CD4-positive, alpha-beta T cell treated with Interleukin-6 for 4 hours (primary cell): ENCODE measurements at regions not wholly inside any gene's neighbourhood (a gene's known extent, or its start where the extent isn't known, plus 50 kb on each side); places are given as distances from the start of the nearest gene placed in this dataset.

Source experiments
- DNase-seq: peaks from one replicate; pipeline ENCODE4 v3.0.0-alpha.2; 2020; ENCODE audit warnings: mixed read lengths

DNA sequence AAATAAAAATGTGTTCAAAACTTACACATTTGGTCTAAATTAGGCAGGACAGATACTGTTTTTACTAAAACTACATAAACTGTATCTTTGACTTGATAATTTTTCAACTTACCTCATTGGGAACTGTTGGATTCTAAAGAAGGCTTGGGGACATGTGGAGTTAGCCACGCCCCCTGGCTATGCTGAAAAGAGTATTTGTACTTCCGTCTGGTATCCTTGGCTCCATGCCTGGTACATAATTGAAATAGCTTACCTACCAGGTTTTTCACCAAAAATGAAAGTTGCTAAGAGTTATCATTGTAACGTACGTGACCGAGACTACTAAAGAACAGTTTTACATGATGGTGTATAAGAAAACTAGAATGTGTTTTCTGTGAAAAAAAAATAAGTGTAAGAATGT lies 604.8 kb upstream of the IGFBP3 start:
- DNase-seq = no peak

DNA sequence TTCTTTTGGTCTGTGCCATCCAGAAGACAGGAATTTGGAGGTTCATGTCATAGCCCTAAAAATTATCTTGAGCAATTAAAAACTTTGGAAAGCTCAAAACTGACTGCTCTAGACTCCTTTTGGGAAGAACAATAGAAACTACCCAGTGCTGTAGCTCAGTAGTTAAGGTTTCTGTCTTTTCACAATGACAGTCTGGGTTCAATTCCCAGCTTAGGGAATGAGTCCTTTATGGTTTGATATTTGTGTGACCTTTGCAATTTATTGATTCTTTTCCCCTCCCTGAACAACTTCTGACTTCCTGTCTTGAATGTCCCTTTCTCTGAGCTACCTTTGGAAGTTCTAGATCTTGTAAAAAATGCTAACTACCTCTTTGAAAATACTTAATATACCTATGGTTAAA lies 603.3 kb upstream of the IGFBP3 start:
- DNase-seq = no peak

DNA sequence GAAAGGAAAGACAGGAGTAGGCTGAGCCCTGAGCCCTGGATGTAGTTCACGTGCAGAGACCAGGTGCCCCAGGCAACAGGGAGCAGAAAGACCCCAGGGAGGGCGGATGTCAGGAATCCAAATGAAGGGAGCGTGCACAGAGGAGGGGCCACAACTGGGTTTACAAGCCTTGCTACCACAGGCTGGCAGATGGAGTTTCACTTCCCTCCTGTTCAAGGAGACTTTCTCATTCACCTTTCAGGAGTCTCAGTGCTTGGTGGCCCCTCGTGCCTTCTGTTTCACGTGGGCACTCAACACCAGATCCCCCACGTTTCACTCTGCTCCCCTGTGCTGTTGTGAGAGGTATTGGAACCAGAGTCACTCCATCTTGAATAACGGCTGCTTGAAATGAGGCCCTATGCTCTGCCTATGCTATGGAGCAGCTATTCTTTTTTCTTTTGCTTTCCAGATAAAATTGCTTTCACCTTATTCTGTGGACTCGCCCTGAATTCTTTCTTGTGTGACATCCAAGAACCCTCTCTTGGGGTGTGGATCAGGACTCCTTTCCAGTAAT lies 601.4 kb upstream of the IGFBP3 start:
- DNase-seq = no peak

DNA sequence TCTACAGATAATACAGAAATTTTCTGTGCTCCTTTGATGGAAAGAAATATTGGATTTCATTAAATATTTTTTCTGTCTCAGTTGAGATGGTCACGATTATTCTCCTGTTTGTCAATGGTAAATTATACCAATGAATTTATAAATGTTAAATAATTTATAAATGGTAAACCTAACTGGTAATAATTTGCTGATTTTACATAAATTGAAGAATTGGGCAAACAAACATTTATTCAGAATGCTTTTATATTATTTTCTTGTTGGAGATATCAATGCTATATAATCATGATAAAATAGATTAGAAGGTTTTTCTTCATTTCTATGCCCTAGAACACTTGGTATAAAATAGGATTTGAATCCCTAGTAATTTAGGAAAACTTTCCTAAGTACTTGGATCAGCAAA lies 597.6 kb upstream of the IGFBP3 start:
- DNase-seq = no peak

DNA sequence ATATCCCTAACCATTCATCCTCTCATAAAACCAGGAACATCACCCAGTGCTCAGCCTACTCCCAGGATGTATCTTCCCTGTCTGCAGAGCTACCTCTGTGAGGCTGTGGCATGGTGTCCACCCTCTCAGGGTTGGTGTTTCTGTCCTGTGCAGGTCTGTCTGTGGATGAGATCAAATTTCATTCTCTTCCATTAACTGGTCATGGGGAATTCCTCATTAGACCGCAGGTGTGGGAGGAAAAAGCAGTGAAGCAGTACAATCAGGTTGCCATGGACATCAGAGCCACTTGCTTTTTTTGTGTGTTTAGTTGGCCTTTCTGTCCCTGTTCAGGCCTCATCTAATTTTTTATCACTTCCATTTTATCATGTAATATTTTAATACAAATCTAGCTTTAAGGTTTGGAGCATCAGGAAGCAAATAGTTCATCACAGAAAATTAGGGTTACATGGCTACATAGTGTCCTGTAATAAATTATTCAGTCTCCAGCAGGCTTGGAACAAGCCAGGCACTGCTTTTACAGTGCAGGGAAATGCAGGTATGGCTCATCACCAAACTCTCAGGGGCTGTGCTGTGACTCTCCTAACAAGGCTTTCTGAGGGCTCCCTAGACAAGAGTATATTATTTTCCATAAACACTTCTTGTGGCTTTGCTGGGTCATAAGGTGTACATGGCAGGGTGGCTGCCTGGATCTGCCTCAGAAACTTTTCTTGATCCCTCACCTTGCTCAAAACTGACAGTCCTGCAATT lies 594.9 kb upstream of the IGFBP3 start:
- DNase-seq = no peak

DNA sequence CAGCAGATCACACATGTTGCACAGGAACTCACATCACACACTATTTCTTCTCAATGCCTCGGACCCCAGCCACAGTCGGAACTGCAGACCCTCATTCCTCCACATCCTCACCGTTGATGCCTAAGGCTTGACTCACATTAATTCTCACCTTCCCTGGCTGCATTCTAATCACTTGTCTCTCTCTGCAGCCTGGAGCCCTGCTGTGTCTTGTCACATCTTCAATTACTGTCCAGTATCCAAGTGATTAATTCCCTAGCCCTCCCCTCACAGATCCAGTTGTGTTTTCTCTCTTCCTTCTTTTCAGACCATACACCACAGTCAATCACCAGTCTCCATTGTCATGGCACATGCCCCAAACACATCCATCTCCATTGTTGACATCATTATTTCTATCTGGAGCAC lies 592.4 kb upstream of the IGFBP3 start:
- DNase-seq = no peak

DNA sequence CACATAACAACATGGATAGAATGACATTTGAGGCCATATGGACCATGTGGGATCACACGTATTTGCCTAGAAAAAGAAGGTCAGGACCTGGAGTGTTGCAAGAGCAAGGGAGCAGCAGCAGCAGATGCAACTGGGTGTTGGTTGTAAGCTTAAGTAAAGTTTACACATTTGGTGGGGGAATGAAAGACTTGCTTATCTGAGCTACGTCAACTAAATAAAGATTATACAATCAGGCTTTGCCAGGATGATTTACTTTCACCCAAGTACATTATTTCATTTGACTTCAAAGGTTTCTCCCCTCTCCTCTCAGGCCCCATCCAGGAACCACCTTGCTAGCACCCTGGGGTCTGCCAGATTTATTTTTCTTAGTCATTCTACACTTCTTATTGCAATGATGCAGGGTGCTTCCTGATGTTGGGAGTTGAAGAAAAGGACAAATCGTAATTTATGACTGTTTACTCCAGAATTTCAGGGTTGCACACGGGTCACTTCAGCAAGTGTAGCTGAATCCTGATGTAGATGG lies 591.9 kb upstream of the IGFBP3 start:
- DNase-seq = no peak

DNA sequence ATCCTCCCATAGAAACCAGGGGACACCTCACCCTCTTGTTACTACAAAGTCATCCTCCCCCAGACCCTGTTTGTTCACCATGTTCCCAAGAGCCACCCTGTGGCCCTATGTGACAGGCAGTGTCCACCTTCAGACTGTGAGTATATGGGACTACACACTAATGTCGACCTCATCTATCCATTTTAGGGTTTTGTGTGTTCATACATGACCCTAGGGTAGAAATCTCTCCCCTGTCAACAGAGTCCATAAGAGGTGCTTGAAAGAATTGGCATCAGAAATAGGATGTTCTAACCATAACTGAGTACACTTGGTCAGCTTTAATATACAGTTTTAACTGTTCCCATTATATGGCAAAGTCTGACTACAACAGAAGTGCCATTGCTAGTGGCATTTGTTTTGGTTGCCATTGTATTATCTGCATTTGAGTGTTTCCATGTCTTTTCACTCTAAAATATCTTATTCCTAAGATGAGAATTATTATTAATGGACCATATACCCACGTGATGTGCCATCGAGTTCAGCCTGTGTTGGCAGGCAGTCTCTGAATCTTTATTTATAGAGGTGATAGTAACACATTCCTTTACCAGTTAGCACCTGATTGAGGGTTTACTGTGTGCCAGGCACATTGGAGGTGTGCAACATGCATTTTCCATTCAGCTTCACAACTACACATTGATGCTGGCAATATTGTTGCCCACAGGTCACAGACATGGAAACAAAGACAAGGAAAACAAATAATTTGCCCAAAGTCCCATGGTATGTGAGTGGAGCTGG lies 590.6 kb upstream of the IGFBP3 start:
- DNase-seq = no peak

DNA sequence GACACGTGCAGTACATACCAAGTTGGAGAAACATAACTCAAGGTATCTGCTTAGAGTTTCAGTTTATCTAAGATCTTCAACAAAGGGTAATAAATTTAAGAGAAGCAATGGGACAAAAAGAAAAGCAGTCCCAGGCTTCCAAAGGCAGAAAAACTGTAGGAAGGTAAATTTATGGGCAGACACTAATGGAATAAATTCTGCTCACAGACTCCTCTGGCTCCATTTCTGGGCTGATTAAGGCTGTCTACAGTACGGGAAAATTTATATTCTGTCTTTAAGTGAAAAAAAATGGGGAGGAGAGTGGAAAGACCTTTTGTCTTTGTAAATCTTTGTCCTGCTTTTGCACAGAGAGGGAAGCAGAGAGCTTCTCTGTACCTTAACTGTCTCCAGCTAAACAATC lies 587.5 kb upstream of the IGFBP3 start:
- no peak for DNase-seq

DNA sequence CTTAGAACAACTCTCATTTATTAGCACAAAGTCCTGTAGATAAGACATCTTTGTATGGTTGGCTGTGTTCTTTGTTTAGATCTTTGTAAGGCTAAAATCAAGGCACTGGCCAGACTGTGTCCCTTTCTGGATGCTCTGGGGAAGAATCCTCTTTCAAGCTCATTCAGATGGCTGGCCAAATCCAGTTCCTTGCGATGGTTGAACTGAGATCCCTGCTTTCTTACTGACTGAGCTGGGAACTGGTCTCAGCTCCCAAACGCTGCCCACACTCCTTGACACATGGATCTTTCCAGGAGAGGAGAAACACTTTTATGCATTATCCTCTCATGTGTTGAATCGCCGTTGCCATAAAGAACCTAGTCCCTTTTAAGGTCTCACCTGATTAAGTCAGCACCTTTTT lies 586.5 kb upstream of the IGFBP3 start:
- no peak for DNase-seq

DNA sequence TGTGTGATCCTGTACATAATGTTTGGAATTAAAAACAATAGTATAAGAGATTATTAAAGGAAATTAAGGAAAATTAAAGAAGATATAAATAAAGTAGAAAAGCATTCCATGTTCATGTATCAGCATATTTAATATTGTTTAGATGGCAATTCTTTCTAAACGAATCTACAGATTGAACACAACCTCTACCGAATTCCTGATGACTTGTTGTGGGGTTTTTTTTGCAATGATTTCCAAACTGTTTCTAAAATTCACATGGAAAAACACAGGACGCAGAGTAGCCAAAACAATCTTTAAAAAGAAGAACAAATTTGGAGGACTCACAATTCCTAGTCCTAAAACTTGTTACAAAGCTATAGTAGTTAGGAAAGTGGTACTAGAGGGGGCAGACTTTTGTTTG lies 573.4 kb upstream of the IGFBP3 start:
- no peak for DNase-seq

DNA sequence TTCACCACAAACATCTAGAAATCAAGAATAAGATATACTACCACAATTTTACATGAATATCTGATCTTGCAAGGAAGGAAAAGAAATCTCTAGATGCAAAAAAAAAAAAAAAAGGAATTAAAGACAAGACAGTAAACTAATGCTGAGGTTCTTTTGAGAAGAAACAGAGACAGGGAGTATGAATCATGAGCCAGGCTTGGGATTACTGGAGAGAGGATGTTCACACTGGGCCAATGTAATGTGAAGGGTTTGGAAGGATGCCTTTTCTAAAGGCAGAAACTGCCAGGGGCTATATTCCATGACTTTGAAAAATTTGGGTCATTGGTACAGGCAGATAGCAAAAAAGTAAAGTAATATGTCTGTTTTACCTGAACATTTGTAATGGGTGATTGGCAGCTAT lies 573.0 kb upstream of the IGFBP3 start:
- no peak for DNase-seq

DNA sequence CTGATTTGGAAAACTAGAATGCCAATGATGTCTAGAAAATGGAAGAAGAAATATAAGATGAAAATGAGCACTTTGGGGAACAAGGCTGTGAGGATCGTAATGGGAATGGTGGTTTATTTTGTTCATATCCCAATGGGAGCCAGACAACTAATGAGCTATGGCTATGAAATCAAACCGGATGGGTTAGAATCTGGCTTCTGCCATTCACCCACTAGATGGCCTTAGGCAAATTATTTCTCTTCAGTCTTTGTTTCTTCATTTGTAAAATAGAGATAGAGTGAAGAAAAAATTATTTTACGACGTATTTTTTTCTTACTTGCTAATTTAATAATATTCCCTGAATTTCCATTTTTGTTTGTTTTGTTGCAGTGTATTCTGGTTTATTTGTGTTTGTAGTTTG lies 572.1 kb upstream of the IGFBP3 start:
- DNase-seq = no peak

DNA sequence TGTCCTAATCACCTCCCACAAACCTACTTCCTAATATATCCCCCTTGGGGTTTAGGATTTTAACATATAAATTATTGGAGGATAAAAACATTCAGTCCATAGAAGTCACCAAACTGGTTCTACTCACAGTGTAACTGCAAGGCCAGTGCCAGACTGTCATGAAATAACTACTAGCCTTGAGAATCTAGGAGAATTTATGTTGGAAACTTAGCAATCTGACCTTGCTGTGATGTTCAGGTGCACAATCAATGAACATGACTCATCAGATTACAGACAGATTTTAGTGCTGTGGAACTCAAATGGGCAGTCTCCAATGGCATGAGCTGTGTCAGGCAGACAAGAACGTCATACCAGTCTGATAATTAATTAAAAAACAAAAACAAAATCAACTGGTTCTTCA lies 571.4 kb upstream of the IGFBP3 start:
- no peak for DNase-seq

DNA sequence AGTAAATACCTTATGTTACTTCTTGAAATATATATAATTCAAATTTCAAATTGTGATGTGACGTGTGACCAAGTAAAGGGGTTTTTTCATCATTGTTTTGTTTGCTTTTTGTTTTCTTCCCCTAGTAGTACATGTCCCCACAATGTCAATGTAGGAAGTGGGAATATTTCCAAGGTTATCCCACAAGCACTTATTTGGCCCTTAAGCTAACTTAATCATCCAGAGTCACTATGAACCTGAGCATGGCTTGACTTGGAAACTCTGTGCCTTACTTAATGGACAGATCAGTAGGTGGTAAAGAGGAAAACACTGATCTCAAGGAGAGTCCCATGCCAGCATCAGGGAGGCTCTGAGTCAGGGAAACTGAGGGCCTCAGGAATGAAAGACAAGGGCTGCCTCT lies 569.3 kb upstream of the IGFBP3 start:
- DNase-seq = no peak

DNA sequence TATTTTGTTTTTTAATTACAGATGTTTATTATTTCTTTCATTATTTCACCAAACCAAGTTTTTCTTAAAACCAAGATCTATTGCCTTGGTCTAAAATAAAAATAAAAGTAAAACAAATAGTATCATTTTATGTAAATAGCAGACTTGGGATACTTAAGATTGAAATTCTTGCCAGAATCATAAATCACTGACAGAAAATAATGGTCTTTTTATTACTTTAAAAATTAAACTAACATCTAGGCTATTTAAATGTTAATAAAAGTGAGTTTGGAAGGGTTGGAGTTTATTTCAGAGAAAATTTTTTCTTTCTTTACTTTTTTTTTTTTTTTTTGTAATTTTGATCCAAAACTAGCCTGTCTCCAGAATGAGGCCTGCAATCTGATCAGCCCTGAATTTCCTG lies 568.0 kb upstream of the IGFBP3 start:
- no peak for DNase-seq

DNA sequence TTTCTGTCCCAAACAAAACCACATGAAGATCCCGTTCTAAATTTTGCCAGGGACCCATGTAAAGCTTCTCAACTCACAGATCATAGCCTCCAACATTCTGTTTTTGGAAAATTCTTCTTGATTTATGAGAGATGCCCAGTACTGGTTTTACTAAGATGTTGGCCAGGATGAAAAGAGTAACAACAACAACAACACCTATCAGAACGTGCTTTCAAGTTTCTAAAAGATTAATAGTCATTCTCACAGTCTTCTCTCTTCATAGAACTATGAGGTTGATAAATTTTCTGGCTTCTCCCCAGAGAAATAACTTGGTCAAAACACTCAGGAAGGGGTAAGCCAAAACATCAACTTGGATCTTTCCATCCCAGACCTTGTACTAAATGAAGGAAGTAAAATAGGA lies 567.5 kb upstream of the IGFBP3 start:
- DNase-seq = no peak

DNA sequence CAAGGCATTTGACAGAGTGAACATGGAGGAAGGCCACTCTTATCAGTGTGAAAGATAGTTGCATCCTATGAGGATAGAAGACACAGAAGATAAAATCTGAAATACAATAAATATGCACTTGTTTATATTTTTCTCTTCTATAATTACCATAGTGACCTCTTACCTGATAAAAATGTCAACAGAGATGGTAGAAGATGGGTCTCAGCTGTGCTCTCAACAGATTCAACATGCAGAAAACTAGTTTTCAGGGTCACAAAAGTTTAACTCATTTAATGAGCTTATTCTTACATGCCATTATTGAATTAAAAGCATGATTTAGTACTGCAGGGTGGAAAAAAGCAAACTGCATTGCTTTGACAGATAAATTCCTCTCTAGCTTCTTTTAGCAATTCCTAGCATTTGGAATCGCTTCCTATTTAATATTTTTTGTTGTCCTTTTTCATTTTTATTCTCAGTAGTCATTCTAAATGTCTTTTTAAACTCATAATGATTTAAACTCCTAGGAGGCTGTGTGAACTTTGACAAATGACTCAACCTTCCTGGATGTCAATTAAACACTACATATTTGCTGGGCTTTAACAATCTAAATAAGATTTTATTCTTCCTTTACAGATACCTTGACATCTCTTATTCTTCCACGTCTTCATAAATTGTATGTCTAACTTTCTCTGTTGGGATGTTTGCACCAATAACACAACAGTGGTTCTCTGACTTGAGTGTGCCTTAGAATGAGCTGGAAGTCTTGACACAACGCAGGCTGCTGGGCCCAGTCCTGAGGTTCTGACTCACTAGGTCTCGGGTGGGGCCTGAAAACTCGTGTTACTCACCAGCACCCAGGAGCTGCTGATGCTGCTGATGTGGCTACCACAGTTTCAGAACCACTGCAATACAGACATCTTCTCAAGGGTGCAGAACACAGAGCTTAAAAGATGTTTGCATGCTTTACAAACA lies 565.5 kb upstream of the IGFBP3 start:
- no peak for DNase-seq

DNA sequence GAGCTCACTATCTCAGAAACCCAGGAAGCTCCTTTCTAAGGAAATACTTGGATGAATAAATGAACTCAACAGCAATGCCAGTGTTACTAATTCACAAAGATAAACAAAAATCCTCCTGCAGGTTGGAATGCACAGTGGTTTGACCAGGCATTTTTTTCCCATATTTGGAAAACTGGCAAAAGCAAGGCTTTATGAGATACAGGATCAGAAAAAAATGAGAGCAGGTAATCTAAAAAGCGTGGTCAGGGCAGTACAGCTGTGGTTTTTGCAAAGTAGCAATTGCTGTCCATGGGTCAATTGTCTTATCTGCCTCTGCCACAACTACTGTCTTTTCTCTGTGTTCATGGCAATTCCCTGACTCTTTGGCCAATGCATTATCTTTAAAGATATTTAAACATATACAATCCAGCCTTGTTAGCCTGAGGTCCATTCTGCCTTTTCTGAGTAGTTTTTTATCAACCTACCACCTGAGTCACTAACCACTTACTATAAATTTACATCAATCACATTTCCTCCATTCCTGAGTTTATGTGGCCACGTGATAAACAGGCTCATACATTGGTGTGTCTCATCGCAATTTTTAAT lies 564.5 kb upstream of the IGFBP3 start:
- DNase-seq = no peak

DNA sequence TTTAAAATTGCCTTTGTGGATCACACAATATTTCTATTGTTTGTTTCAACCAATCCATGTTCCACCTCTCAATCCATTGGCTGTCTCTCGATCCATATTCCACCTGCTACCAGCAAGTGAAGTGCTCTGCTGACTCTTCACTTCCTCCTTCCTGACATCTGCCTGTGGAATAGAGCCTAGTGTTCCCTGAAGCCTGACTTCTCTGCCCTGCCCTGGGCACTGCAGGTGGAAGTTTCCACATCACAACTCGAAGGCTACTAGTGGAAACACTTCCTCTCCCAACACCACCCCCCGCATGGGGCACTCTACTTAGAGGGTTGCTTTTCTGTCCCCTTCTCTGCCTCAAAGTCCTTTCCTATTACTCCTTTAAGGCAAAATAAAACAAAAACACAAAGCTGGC lies 563.8 kb upstream of the IGFBP3 start:
- DNase-seq = no peak

DNA sequence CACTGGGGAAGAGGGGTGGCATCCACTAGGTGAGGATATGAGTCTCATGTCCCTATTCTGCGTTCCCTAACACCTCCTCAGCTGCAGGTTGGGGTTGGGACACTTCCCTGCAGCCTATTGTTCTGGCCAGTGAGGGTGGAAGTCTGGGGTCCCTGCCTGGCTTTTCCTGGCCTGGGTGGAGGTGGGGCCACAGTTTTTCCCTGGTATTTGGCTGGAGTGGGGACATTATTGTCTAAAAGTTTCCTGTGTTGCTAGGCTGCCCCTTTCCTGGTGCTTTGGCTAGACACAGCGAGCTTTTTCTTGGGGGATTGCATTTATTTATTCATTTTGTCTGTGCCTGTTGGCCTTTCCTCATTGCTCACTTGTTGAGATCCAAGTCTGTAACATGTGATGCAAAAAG lies 559.5 kb upstream of the IGFBP3 start:
- no peak for DNase-seq

DNA sequence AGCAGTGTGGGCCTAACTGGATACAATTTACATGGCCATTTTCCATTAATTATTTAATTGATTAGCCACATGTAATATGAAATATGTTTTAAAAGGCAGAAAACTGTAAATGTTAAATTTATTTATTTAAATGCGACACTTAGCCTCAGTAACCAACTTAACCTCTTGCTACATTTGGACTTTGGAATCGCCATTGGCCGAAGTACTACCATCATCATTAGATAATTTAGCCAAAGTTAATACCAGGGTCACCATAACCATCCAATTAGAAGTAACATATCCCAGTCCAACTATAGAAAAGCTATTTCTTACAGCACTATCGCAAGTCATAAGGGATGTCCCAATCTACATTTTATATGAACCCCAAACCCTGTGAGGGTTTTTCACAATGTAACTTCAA lies 558.6 kb upstream of the IGFBP3 start:
- DNase-seq = no peak

DNA sequence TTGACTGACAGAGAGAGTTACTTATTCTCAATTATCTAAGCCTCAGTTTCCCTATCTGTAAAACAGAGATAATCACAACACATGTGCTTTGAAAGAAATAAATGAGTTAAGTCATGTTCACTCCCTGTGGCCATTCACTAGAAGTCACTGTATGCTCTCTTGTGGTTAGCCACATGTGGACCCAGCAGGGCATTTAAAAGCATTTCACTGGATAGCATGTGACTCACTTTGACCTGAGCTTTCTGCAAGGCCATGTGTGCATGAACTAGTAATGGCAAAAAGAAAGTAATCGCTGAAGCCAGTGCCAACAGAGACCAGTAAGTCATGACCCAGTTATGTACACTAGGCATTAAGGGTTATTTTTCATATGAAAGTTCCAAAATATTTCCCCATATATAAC lies 557.0 kb upstream of the IGFBP3 start:
- DNase-seq = no peak
